D721Med (cell line): ENCODE measurements at regions not wholly inside any gene's neighbourhood (a gene's known extent, or its start where the extent isn't known, plus 50 kb on each side); places are given as distances from the start of the nearest gene placed in this dataset.

Experiments
- DNase-seq: peaks from one replicate; pipeline ENCODE4 v3.0.0; 2011; ENCODE audit warnings: low spot score; ENCODE audit not compliant: insufficient read length
- FAIRE-seq: peaks from 2 replicates; lab custom pipeline; 2011; peaks lifted over from hg19 to GRCh38; lab: Jason Lieb, UNC
- TF ChIP-seq, protein P1 (sequence below): IDR thresholded peaks from 2 replicates; pipeline ENCODE4 v1.5.1; 2012; ENCODE audit warnings: mild to moderate bottlenecking, control low read depth; ENCODE audit not compliant: insufficient read depth; ENCODE audit errors: missing control alignments

DNA sequence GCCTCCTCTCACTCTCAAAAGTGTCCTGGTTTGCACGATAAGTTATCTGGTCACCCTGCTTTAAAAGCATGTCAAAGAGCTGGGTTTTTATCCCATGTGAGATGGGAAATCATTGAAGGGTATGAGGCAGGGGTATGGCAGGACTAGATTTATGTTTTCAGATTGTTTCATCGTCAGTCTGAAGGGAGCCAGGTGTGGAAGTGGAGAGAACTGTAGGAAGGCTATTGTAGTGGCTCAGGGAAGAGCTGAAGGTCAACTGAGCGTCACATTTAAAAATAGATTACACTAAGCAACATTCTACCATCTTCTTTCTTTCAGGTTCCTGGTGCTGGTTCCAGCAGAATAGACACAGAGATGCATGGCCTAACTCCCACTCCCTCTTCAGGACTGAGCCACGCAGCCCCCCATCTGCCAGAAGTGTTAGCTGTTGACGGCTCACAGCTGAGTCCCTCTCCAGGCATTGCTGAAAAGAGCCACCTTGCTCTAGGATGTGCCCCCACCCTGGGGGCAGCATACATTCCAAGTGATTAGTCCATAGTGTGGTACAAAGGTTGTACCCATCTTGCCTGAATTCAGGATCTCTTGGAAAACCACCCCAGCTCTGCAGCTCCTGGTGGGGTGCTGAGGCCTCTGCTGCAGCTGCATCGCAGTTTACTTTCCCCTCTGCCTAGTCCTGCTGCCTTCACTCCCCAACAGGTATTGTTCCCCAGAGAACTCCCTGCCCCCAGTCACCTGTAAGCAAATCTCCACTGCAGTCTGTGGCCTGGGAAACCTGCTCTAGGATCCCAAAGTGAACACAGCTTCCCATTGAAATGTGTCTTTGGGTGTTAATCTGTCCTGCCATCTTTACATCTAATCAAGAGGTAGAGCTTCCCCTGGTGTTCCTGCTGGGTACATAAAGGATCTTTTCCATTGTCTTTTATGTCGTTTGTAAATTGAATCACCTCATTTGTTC lies 79.5 kb upstream of the KLF7 start:
- no peak for DNase-seq
- FAIRE-seq, result no peak
- TF ChIP-seq, protein P1, sequence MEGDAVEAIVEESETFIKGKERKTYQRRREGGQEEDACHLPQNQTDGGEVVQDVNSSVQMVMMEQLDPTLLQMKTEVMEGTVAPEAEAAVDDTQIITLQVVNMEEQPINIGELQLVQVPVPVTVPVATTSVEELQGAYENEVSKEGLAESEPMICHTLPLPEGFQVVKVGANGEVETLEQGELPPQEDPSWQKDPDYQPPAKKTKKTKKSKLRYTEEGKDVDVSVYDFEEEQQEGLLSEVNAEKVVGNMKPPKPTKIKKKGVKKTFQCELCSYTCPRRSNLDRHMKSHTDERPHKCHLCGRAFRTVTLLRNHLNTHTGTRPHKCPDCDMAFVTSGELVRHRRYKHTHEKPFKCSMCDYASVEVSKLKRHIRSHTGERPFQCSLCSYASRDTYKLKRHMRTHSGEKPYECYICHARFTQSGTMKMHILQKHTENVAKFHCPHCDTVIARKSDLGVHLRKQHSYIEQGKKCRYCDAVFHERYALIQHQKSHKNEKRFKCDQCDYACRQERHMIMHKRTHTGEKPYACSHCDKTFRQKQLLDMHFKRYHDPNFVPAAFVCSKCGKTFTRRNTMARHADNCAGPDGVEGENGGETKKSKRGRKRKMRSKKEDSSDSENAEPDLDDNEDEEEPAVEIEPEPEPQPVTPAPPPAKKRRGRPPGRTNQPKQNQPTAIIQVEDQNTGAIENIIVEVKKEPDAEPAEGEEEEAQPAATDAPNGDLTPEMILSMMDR, result no peak

DNA sequence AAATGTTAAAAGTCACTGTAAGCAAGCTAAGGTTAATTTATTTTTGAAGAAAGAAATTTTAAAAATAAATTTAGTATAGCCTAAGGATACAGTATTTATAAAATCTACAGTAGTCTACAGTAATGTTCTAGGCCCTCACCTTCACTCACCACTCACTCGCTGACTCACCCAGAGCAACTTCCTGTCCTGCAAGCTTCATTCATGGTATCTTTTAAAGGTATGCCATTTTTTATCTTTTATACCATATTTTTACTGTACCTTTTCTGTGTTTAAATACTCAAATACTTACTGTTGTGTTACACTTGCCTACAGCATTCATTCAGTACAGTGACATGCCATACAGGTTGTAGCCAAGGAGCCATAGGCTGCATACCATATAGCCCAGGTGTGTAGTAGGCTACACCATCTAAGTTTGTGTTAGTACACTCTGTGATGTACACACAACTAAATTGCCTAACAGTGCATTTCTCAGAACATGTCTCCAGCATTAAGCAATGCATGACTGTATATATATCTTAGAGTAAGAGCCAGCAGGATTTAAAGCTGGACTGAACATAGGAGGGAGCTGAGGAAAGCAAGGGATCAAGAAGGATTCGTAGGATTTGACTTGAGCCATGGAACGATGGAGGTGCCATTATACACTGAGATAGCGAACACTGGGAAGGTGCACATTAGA lies 83.1 kb upstream of the KLF7 start:
- DNase-seq (no peak), FAIRE-seq (no peak)
- TF ChIP-seq, protein P1, result no peak

DNA sequence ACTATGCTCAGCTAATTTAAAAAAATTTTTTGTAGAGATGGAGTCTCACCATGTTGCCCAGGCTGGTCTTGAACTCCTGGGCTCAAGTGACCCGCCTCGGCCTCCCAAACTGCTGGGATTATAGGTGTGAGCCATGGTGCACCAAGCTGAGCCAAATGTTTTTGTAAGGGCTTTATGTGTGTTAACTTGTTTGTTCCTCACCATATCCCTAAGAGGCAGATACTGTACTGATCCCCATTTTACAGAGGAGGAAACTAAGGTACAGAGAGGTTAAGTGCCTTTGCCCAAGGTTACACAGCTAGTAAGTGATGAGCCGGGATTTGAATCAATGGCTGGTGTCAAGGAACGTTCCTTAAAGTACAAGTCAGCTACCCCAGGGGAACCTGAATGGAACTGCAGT lies 85.3 kb upstream of the KLF7 start:
- DNase-seq, result no peak
- FAIRE-seq, result no peak
- TF ChIP-seq, protein P1, result no peak

DNA sequence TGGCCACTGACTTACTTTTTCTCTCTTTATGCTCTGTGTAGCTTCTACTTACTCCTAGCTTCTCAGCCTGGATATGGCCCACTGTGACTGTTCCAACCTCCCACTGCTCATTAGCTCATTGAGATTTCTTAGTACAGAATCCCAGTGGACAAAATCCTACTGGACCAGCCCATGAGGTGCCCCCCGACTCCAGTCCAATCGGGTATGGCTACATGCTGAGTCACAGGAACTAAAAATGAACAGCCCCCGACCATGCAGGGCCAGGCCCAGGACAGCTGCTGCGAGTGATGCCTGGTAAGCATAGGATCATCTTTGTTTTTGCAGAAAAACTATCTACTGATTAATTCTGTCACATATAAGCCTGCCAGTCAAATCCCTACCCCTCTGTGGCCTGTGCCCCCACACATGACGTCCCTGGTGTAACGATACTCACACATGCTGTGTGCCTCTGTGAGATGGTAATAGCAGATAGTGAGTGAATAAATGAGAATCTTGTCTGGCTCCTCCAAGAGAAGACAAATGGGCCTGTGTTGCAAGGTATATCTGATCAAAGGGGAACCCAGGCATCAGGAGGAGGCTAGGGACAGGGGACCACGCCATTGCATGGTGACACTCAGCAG lies 85.9 kb upstream of the KLF7 start:
- no peak for FAIRE-seq
- DNase-seq, result no peak
- TF ChIP-seq, protein P1, result no peak

DNA sequence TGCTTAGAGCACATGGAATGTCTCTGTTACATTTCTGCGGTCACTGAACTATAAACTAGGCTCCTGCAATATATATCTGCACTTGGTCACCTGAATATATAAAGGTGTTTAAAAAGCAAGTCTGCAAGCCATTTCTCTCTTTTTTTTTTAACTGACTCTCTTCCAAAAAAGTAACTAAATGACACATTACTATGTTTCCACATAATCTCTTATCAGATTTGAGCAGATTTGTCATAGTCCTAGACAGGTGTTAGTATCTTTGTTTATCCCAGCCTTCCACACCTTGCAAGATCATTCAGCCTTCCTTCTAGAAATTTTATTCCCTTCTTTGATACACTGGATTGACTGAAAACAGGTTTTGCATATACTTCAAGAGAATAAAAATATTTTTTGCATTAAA lies 86.7 kb upstream of the KLF7 start:
- no peak for FAIRE-seq
- TF ChIP-seq, protein P1, result no peak
- no peak for DNase-seq

DNA sequence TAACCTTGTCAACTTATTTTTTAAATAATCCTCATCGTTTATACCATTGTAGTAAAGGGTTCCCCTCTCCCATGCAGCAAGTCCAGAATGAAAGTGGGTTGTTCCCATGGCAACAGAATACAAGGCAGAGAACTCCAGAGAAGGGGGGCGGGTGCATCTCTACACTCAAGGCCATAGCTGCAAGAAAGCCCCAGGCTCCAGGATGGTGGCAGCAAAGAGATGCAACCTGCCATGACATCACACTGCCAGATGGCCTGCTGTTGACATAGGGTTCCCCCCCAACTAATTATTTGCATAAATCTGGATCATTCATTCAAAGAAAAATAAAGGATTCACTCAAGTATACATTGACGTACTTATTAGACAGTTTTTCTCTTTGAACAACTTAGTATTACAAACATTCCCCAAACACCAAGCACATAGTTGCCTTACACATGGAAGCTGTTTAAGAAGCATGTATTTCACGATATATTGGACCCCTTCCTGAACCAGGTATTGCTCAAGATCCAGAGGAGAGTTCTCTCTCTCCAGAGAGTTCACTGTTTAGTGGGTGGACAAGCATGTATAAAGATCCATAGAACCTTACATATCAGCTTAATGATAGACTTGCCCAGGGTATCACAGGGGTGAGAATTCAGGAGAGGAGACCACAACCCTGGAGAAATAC lies 87.4 kb upstream of the KLF7 start:
- FAIRE-seq (no peak), DNase-seq (no peak)
- TF ChIP-seq, protein P1, result no peak
